ENCODE measurements at regions not wholly inside any gene's neighbourhood (a gene's known extent, or its start where the extent isn't known, plus 50 kb on each side); places are given as distances from the start of the nearest gene placed in this dataset.

DNA sequence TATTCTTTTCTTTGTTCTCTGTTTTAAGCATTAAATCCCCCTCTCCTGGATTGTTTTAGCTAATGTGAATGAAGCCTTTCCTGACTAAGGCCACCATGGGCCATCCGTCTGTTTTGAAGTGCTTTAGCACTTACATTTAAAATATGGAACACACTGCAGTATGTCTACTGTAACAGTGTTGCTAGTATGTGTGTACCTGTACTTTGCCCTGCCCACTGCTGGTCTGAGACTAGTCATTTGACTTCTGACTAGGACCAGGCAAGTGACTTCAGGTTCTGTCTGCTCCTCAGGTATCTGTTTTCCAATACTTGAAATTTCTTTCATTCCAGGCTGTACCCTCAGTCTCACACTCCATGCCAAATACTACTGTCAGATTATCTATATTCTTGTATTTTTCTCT lies 120.1 kb upstream of the TSPAN8 start:
- no peak for TF ChIP-seq POLR2A (IDR thresholded peaks at IDR 0.05; ENCODE audit: extremely low read depth, insufficient read length)
- TF ChIP-seq, protein P1, sequence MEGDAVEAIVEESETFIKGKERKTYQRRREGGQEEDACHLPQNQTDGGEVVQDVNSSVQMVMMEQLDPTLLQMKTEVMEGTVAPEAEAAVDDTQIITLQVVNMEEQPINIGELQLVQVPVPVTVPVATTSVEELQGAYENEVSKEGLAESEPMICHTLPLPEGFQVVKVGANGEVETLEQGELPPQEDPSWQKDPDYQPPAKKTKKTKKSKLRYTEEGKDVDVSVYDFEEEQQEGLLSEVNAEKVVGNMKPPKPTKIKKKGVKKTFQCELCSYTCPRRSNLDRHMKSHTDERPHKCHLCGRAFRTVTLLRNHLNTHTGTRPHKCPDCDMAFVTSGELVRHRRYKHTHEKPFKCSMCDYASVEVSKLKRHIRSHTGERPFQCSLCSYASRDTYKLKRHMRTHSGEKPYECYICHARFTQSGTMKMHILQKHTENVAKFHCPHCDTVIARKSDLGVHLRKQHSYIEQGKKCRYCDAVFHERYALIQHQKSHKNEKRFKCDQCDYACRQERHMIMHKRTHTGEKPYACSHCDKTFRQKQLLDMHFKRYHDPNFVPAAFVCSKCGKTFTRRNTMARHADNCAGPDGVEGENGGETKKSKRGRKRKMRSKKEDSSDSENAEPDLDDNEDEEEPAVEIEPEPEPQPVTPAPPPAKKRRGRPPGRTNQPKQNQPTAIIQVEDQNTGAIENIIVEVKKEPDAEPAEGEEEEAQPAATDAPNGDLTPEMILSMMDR (IDR thresholded peaks at IDR 0.05; ENCODE audit: low read depth, low read length), result no peak

All from NB4 (cell line).